Neural progenitor cell (in vitro differentiated cells): ENCODE measurements at regions not wholly inside any gene's neighbourhood (a gene's known extent, or its start where the extent isn't known, plus 50 kb on each side); places are given as distances from the start of the nearest gene placed in this dataset.

ENCODE experiments used
- DNase-seq: peaks from one replicate; pipeline ENCODE4 v3.0.0-alpha.2; 2016; ENCODE audit warnings: low spot score
- H2AFZ ChIP-seq: fragments of 200-600 bp; sonication (generic); replicated peaks from 2 replicates; pipeline ENCODE4 v1.6.1; 2016; ENCODE audit warnings: antibody characterized with exemption
- H3F3A ChIP-seq: fragments of 200-600 bp; sonication (generic); 2 replicates; pipeline ENCODE4 v1.6.1; 2016; ENCODE audit warnings: antibody characterized with exemption, low read depth
- H3K27ac ChIP-seq: fragments of 200-600 bp; sonication (generic); 2 replicates; pipeline ENCODE4 v1.5.1; 2016; ENCODE audit warnings: mild to moderate bottlenecking
- H3K27me3 ChIP-seq: fragments of 200-600 bp; sonication (generic); 2 replicates; pipeline ENCODE4 v1.6.1; 2016; ENCODE audit warnings: mild to moderate bottlenecking, moderate library complexity
- H3K36me3 ChIP-seq: fragments of 200-600 bp; sonication (generic); 2 replicates; pipeline ENCODE4 v1.5.1; 2016
- H3K4me1 ChIP-seq: fragments of 200-600 bp; sonication (generic); 2 replicates; pipeline ENCODE4 v1.6.1; 2016; ENCODE audit warnings: mixed run types
- H3K4me2 ChIP-seq: fragments of 200-600 bp; sonication (generic); 2 replicates; pipeline ENCODE4 v1.6.1; 2016
- H3K4me3 ChIP-seq: fragments of 200-600 bp; sonication (generic); 2 replicates; pipeline ENCODE4 v1.5.1; 2016
- H3K79me2 ChIP-seq: fragments of 200-600 bp; sonication (generic); 2 replicates; pipeline ENCODE4 v1.6.1; 2016; ENCODE audit warnings: low read depth
- H3K9ac ChIP-seq: fragments of 200-600 bp; sonication (generic); 2 replicates; pipeline ENCODE4 v1.6.1; 2016
- H3K9me3 ChIP-seq: fragments of 200-600 bp; sonication (generic); 2 replicates; pipeline ENCODE4 v1.5.1; 2016; ENCODE audit warnings: low read depth
- H4K20me1 ChIP-seq: fragments of 200-600 bp; sonication (generic); 2 replicates; pipeline ENCODE4 v1.6.1; 2016; ENCODE audit warnings: low read depth
- H3K27ac Mint-ChIP-seq: 3 replicates; pipeline ENCODE4 v1.8.0; 2021; ENCODE audit warnings: mixed read lengths
- H3K27me3 Mint-ChIP-seq: 2 replicates; pipeline ENCODE4 v1.8.0; 2022; ENCODE audit warnings: low read depth, mild to moderate bottlenecking, inconsistent platforms, moderate library complexity, mixed read lengths; ENCODE audit not compliant: insufficient read depth
- H3K36me3 Mint-ChIP-seq: 3 replicates; pipeline ENCODE4 v1.8.0; 2021; ENCODE audit warnings: mixed read lengths
- H3K4me1 Mint-ChIP-seq: 3 replicates; pipeline ENCODE4 v1.8.0; 2021; ENCODE audit warnings: mixed read lengths
- H3K4me3 Mint-ChIP-seq: 3 replicates; pipeline ENCODE4 v1.8.0; 2021; ENCODE audit warnings: mild to moderate bottlenecking, moderate library complexity, mixed read lengths
- H3K9me3 Mint-ChIP-seq: 3 replicates; pipeline ENCODE4 v1.8.0; 2020; ENCODE audit warnings: mixed read lengths
- CTCF ChIP-seq: fragments of 200-600 bp; sonication (generic); IDR thresholded peaks from 2 replicates; pipeline ENCODE4 v1.5.1; 2017; ENCODE audit warnings: antibody characterized with exemption, mild to moderate bottlenecking
- EZH2 ChIP-seq: fragments of 200-600 bp; sonication (generic); IDR thresholded peaks from 2 replicates; pipeline ENCODE4 v1.6.1; 2017; ENCODE audit warnings: antibody characterized with exemption, mild to moderate bottlenecking, moderate library complexity
- EZH2phosphoT487 ChIP-seq: fragments of 200-600 bp; sonication (generic); IDR thresholded peaks from 2 replicates; pipeline ENCODE4 v1.6.1; 2017; ENCODE audit warnings: antibody characterized with exemption

- H3K4me3 ChIP-seq = no peak overlapping the region
- TF ChIP-seq EZH2phosphoT487 = no peak
- TF ChIP-seq EZH2 = no peak
- TF ChIP-seq CTCF = no peak
- H3K27ac ChIP-seq = no peak overlapping the region
- H3K9ac ChIP-seq = no peak overlapping the region
- no peaks in the 10 kb centered on the region for H3F3A ChIP-seq
- H3K36me3 ChIP-seq = no peaks in the 10 kb centered on the region
- H3K4me1 Mint-ChIP-seq = no peaks in the 10 kb centered on the region
- peaks cover 4% of the 10 kb centered on the region for H3K27me3 ChIP-seq
- no peak overlapping the region for H3K4me2 ChIP-seq
- no peaks in the 10 kb centered on the region for H3K36me3 Mint-ChIP-seq
- H3K79me2 ChIP-seq = no peaks in the 10 kb centered on the region
- no peaks in the 10 kb centered on the region for H3K4me1 ChIP-seq
- no peak overlapping the region for H2AFZ ChIP-seq
- H3K4me3 Mint-ChIP-seq = no peak overlapping the region
- no peaks in the 10 kb centered on the region for H4K20me1 ChIP-seq
- no peaks in the 10 kb centered on the region for H3K9me3 ChIP-seq
- no peak overlapping the region for H3K27ac Mint-ChIP-seq
- H3K27me3 Mint-ChIP-seq = no peaks in the 10 kb centered on the region
- peaks cover 2% of the 10 kb centered on the region for H3K9me3 Mint-ChIP-seq
- no peak for DNase-seq
Observed at GRCh38 chr7:91811641-91812040, 68.9 kb downstream of the MTERF1 start.

- no peak for DNase-seq
- no peak overlapping the region for H3K9ac ChIP-seq
- Mint-ChIP-seq H3K36me3 (no peaks in the 10 kb centered on the region), H3K27ac (no peak overlapping the region), H3K4me3 (no peak overlapping the region), H3K4me1 (no peaks in the 10 kb centered on the region), H3K27me3 (no peaks in the 10 kb centered on the region), H3K9me3 (peaks cover 2% of the 10 kb centered on the region)
- no peaks in the 10 kb centered on the region for H3F3A ChIP-seq
- H3K36me3 ChIP-seq = no peaks in the 10 kb centered on the region
- no peak for TF ChIP-seq EZH2phosphoT487
- no peak for TF ChIP-seq CTCF
- no peak for TF ChIP-seq EZH2
- no peaks in the 10 kb centered on the region for H3K4me1 ChIP-seq
- no peaks in the 10 kb centered on the region for H3K9me3 ChIP-seq
- no peak overlapping the region for H3K4me2 ChIP-seq
- H3K79me2 ChIP-seq = no peaks in the 10 kb centered on the region
- H3K27ac ChIP-seq = no peak overlapping the region
- H3K4me3 ChIP-seq = no peak overlapping the region
- H2AFZ ChIP-seq = no peak overlapping the region
- no peaks in the 10 kb centered on the region for H4K20me1 ChIP-seq
- peaks cover 4% of the 10 kb centered on the region for H3K27me3 ChIP-seq
Observed at GRCh38 chr7:91812388-91812787, 68.1 kb downstream of the MTERF1 start.

- no peak for DNase-seq
- Histone ChIP-seq H3K4me3 (no peak overlapping the region), H3K4me2 (no peak overlapping the region), H2AFZ (no peak overlapping the region), H3K36me3 (no peaks in the 10 kb centered on the region), H3K4me1 (no peaks in the 10 kb centered on the region), H3K27me3 (peaks cover 4% of the 10 kb centered on the region), H3K9ac (no peak overlapping the region), H3K9me3 (no peaks in the 10 kb centered on the region), H4K20me1 (no peaks in the 10 kb centered on the region), H3K27ac (no peak overlapping the region), H3F3A (no peaks in the 10 kb centered on the region), H3K79me2 (no peaks in the 10 kb centered on the region)
- H3K9me3 Mint-ChIP-seq = no peaks in the 10 kb centered on the region
- H3K4me3 Mint-ChIP-seq = no peak overlapping the region
- no peak for TF ChIP-seq EZH2phosphoT487
- no peak for TF ChIP-seq CTCF
- no peak for TF ChIP-seq EZH2
- no peaks in the 10 kb centered on the region for H3K27me3 Mint-ChIP-seq
- H3K27ac Mint-ChIP-seq = no peak overlapping the region
- no peaks in the 10 kb centered on the region for H3K36me3 Mint-ChIP-seq
- no peaks in the 10 kb centered on the region for H3K4me1 Mint-ChIP-seq
Observed at GRCh38 chr7:91814189-91814588, 66.3 kb downstream of the MTERF1 start.
